Lower leg skin (tissue), 4 donors: ENCODE measurements at regions not wholly inside any gene's neighbourhood (a gene's known extent, or its start where the extent isn't known, plus 50 kb on each side); places are given as distances from the start of the nearest gene placed in this dataset.

Source experiments
- DNase-seq, 2 donors: peaks; one replicate each; pipeline ENCODE4 v3.0.0-alpha.2; 2019; ENCODE audit warnings: low spot score in 2 of 2
- H3K4me3 ChIP-seq: fragments of 200-600 bp; sonication (generic); 2 replicates; pipeline ENCODE4 v1.5.1; 2017; ENCODE audit warnings: mild to moderate bottlenecking, low read depth; ENCODE audit not compliant: poor library complexity, severe bottlenecking
- POLR2A ChIP-seq, 2 donors: fragments of 450-650 bp; IDR thresholded peaks; one replicate each; pipeline ENCODE4 v1.6.1; 2016 to 2017; ENCODE audit warnings: antibody characterized with exemption in 2 of 2, mild to moderate bottlenecking in 1 of 2, moderate library complexity in 1 of 2
- WGBS, 2 donors: methylation state at CpG; one replicate each; pipeline ENCODE4 v1.1.5; 2018; 5-methylcytosine and 5-hydroxymethylcytosine counted together
- intact Hi-C: fragments of 100-400 bp; cut with DNase I; formaldehyde crosslinking; loops from one replicate; pipeline ENCODE4 v1.15.0; 2023; ENCODE audit warnings: low total_unique reads
- TF ChIP-seq, protein P1 (sequence below), 3 donors: fragments of 450-650 bp; IDR thresholded peaks; one replicate each; pipeline ENCODE4 v1.5.1; 2016; ENCODE audit warnings: antibody characterized with exemption in 3 of 3, mild to moderate bottlenecking in 3 of 3, moderate library complexity in 2 of 3

DNA sequence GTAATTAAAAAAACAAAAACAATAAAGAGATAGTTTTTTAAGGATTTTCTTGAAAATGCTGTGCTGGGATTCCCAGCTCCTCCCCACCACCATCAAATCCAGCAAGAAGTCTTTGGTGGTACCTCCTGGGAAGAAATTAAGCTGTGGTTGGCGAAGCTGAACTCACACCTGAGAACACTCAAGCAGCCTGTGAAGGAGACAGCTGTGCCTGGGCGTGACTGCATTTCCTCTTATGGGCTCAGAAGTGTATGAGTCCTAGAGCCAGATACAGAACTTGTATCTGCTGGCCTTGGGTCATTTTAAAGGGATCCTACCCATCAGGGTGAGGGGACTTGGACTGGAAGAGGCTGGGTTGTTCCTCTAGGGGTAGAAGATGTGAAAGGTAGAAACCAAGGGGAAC lies 561.2 kb upstream of the SGCD start:
- no peak for DNase-seq
- no peak for TF ChIP-seq POLR2A (IDR thresholded peaks at IDR 0.05)
- TF ChIP-seq, protein P1, sequence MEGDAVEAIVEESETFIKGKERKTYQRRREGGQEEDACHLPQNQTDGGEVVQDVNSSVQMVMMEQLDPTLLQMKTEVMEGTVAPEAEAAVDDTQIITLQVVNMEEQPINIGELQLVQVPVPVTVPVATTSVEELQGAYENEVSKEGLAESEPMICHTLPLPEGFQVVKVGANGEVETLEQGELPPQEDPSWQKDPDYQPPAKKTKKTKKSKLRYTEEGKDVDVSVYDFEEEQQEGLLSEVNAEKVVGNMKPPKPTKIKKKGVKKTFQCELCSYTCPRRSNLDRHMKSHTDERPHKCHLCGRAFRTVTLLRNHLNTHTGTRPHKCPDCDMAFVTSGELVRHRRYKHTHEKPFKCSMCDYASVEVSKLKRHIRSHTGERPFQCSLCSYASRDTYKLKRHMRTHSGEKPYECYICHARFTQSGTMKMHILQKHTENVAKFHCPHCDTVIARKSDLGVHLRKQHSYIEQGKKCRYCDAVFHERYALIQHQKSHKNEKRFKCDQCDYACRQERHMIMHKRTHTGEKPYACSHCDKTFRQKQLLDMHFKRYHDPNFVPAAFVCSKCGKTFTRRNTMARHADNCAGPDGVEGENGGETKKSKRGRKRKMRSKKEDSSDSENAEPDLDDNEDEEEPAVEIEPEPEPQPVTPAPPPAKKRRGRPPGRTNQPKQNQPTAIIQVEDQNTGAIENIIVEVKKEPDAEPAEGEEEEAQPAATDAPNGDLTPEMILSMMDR (IDR thresholded peaks at IDR 0.05) = no peak
- intact Hi-C loops = no loop called here
- no peak overlapping the region for H3K4me3 ChIP-seq
- 73 to 76% methylated on average over 2 of the region's 2 CpGs for WGBS, 2 donors

DNA sequence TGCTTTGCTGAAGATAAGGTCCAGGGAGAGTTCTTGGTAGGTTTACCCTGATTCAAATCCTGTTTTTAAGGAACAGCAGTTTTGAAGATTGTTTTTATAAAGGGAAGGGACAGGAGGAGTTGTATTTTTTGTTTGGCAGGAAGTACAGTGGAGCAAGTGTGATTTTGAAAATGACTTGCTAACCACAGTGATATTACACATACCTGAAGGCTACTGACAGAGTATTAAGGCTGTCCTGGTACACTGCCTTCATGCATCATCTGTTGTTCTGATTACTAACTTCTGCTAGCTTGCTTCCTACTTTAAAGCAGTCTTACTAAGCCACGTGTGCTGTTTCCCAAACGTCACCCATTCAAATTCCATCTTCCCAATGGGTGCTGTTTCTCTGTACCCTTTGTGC lies 559.5 kb upstream of the SGCD start:
- no peak overlapping the region for H3K4me3 ChIP-seq
- WGBS, 2 donors = 67 to 68% methylated on average over 2 of the region's 2 CpGs
- TF ChIP-seq, protein P1 (IDR thresholded peaks at IDR 0.05) = no peak
- TF ChIP-seq POLR2A (IDR thresholded peaks at IDR 0.05) = no peak
- DNase-seq = no peak
- intact Hi-C loops = no loop called here

DNA sequence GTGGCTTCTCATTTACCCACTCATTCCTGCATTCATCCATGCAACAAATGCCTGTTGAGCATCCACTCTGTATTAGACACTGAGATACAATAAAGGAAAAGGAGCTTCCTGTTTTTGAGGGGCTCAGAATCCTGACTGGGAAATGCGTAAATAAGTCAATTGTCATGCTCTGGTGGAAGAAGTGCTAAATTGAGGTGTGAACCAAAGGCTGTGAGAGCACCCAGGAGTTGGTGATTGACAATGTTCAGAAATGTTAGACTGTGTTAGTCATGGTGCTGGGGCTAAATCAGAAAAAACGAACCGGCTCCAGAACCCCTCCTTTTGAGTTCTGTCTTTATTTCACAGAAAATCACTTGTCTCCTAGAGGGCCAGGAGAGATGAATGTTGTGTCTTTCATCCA lies 558.6 kb upstream of the SGCD start:
- no peak for DNase-seq
- 77 to 81% methylated on average over 3 of the region's 3 CpGs for WGBS, 2 donors
- intact Hi-C loops = no loop called here

DNA sequence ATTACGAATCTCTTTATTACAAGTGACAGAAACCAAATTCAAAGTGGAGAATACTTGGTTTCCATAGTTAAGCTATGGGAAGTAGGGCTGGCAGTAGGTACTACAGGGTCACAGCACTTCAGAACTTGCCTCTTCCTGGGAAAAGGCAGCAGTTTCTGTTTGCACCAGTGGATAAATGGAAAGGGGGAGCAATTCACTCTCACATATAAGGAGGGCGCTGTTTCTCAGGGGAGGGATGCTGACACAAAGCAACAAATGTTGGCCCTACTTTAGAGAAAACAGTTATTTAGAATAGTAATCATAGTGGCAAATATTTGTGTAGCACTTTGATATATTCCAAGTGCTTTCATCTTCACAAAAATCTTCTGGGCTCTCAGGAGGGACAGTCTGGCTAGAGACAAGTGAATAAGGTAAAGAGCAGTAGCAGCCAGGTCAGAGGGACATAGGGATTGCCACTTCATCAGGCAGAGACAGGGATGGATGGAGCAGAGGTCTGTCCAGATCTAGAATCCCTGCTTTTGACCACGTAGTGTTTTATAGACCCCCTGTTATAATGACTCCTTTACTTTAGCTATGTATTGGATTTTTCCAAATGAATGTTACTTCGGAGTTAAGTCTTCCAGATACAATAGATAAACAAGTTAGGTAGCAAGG lies 554.8 kb upstream of the SGCD start:
- WGBS, 2 donors = 66 to 80% methylated on average over 4 of the region's 4 CpGs
- intact Hi-C loops = no loop called here
- no peak for DNase-seq
- no peak for TF ChIP-seq POLR2A (IDR thresholded peaks at IDR 0.05)
- TF ChIP-seq, protein P1 (IDR thresholded peaks at IDR 0.05) = no peak
- H3K4me3 ChIP-seq = no peak overlapping the region

More for the DNA sequence above, 558.6 kb upstream of the SGCD start:
- H3K4me3 ChIP-seq = no peak overlapping the region
- TF ChIP-seq POLR2A (IDR thresholded peaks at IDR 0.05) = no peak
- TF ChIP-seq, protein P1 (IDR thresholded peaks at IDR 0.05) = no peak

DNA sequence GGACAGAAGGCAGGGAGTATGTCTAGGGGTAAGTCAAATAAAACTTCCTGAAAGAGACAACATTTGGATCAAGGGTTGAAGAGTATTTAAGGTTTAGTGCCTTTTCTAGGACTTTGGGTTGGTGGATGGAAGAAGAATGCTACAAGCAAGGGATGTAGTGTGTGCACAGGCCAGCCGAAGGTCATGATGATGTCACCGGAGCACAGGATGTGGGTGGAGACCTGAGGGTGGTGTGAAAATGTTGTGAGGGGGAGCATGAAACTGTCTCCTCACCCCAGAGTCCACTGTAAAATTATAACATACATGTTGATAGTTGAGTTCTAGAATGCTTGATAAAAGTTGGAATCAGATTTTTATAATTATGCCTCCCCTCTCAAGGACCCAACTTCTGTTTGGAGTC lies 553.3 kb upstream of the SGCD start:
- no peak for DNase-seq
- no peak overlapping the region for H3K4me3 ChIP-seq
- 80 to 92% methylated on average over 2 of the region's 2 CpGs for WGBS, 2 donors
- intact Hi-C loops = no loop called here
- TF ChIP-seq, protein P1 (IDR thresholded peaks at IDR 0.05) = no peak
- TF ChIP-seq POLR2A (IDR thresholded peaks at IDR 0.05) = no peak

DNA sequence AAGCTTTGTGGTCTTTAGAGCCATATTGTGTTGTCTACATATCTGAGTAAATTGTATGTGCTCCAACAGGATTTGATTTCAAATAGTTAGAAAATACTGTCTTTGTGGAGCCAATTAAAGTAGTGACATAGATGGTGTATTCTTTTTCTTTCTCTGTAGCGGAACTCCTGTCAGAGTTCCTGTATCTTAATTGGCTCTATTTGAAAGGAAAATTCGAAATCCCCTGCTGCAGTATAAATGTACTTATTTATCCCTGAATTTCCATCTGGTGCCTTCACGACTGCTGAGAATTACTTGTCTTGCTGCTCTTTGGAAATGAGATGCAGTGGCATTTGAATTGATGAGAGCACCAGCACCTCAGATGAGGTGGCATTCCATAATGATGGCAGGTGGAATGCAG lies 546.7 kb upstream of the SGCD start:
- no peak overlapping the region for H3K4me3 ChIP-seq
- WGBS, 2 donors = 73 to 80% methylated on average over 3 of the region's 3 CpGs
- no peak for DNase-seq
- TF ChIP-seq, protein P1 (IDR thresholded peaks at IDR 0.05) = no peak
- TF ChIP-seq POLR2A (IDR thresholded peaks at IDR 0.05) = no peak
- intact Hi-C loops = no loop called here
